ENCODE measurements at regions not wholly inside any gene's neighbourhood (a gene's known extent, or its start where the extent isn't known, plus 50 kb on each side); places are given as distances from the start of the nearest gene placed in this dataset.

GRCh38 chr10:36163827-36164226, 521.7 kb upstream of the FZD8 start:
- intact Hi-C loops (cut with DNase I): no loop called here
- H3K4me1 ChIP-seq: no peaks in the 10 kb centered on the region
- no peaks in the 10 kb centered on the region for H3K9me3 ChIP-seq
- H3K4me3 ChIP-seq: no peak overlapping the region
- WGBS, 2 donors: 85 to 88% methylated on average over 2 of the region's 2 CpGs
- H3K27ac ChIP-seq: no peak overlapping the region
- TF ChIP-seq, protein P1, sequence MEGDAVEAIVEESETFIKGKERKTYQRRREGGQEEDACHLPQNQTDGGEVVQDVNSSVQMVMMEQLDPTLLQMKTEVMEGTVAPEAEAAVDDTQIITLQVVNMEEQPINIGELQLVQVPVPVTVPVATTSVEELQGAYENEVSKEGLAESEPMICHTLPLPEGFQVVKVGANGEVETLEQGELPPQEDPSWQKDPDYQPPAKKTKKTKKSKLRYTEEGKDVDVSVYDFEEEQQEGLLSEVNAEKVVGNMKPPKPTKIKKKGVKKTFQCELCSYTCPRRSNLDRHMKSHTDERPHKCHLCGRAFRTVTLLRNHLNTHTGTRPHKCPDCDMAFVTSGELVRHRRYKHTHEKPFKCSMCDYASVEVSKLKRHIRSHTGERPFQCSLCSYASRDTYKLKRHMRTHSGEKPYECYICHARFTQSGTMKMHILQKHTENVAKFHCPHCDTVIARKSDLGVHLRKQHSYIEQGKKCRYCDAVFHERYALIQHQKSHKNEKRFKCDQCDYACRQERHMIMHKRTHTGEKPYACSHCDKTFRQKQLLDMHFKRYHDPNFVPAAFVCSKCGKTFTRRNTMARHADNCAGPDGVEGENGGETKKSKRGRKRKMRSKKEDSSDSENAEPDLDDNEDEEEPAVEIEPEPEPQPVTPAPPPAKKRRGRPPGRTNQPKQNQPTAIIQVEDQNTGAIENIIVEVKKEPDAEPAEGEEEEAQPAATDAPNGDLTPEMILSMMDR (IDR thresholded peaks at IDR 0.05): no peak
- TF ChIP-seq POLR2A (IDR thresholded peaks at IDR 0.05): no peak
- H3K36me3 ChIP-seq: no peaks in the 10 kb centered on the region
- DNase-seq: no peak
- no peaks in the 10 kb centered on the region for H3K27me3 ChIP-seq

GRCh38 chr10:36157486-36157885, 515.4 kb upstream of the FZD8 start:
- no peaks in the 10 kb centered on the region for H3K9me3 ChIP-seq
- H3K4me3 ChIP-seq: no peak overlapping the region
- TF ChIP-seq, protein P1 (IDR thresholded peaks at IDR 0.05): no peak
- no peak for TF ChIP-seq POLR2A (IDR thresholded peaks at IDR 0.05)
- no peaks in the 10 kb centered on the region for H3K4me1 ChIP-seq
- no peak overlapping the region for H3K27ac ChIP-seq
- H3K36me3 ChIP-seq: no peaks in the 10 kb centered on the region
- no peaks in the 10 kb centered on the region for H3K27me3 ChIP-seq
- 54 to 60% methylated on average over 3 of the region's 3 CpGs for WGBS, 2 donors
- intact Hi-C loops (cut with DNase I): no loop called here
- DNase-seq: no peak

- TF ChIP-seq POLR2A (IDR thresholded peaks at IDR 0.05): no peak
- TF ChIP-seq, protein P1 (IDR thresholded peaks at IDR 0.05): no peak
- H3K36me3 ChIP-seq: no peaks in the 10 kb centered on the region
- no peaks in the 10 kb centered on the region for H3K9me3 ChIP-seq
- H3K4me3 ChIP-seq: no peak overlapping the region
- H3K27ac ChIP-seq: no peak overlapping the region
- DNase-seq: no peak
- H3K4me1 ChIP-seq: no peaks in the 10 kb centered on the region
- 29 to 30% methylated on average over 1 of the region's 1 CpG for whole genome bisulfite sequencing, 2 donors
- intact Hi-C loops (cut with DNase I): no loop called here
- H3K27me3 ChIP-seq: no peaks in the 10 kb centered on the region
Measured at GRCh38 chr10:36148207-36148606, 506.1 kb upstream of the FZD8 start.

DNA sequence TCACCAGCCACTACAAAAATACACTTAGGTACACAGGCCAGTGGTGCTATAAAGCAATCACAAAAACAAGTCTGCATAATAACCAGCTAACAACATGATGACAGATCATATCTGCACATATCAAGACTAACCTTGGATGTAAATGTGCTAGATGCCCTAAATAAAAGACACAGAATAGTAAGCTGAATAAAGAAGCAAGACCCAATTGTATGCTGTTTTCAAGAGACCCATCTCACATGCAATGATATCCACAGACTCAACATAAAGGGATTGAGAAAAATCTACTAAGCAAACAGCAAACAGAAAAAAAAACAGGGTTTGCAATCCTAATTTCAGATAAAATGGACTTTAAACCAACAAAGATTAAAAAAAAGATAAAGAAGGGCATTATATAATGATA, 505.4 kb upstream of the FZD8 start:
- Histone ChIP-seq H3K4me3 (no peak overlapping the region), H3K27ac (no peak overlapping the region), H3K27me3 (no peaks in the 10 kb centered on the region), H3K9me3 (no peaks in the 10 kb centered on the region), H3K36me3 (no peaks in the 10 kb centered on the region), H3K4me1 (no peaks in the 10 kb centered on the region)
- intact Hi-C loops (cut with DNase I): no loop called here
- no peak for DNase-seq
- TF ChIP-seq POLR2A (IDR thresholded peaks at IDR 0.05): no peak
- TF ChIP-seq, protein P1 (IDR thresholded peaks at IDR 0.05): no peak

DNA sequence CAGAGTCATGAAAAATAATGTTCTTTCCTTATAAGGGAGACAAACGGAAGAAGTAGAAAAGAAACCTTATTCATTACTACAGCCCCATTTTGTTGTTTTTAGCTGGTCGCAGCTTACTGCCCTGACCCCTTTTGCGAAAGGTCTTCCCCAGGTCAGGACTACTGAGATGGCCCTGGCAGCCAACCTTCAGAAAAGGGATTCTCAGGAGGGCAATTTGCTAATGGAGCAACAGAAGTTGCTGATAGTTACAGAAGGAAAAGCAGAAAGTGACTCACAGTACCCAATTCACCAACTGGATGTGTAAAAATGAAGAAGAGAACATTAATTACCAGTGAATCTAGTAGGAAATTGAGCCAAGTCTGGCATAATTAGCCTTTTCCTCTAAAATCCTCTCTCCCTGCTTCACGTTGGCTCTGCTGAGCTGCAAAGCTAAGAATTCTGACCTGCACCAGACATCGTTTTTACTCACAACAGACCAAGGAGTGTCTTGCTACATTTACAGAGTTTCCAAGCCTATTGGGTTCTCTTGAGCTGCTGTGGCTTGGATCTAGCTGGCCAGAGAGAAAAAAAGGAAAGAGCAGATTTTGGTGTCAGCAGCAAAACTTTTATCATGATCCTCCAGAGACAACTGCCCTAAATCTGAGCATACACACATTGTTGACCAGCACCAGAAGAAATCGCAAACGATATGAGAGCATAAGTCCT, 499.9 kb upstream of the FZD8 start:
- Histone ChIP-seq H3K4me1 (no peaks in the 10 kb centered on the region), H3K36me3 (no peaks in the 10 kb centered on the region), H3K4me3 (no peak overlapping the region), H3K27ac (peak overlapping the region in 1 of 4 donors; percentile 1), H3K9me3 (no peaks in the 10 kb centered on the region), H3K27me3 (no peaks in the 10 kb centered on the region)
- 66 to 68% methylated on average over 6 to 7 of the region's 7 CpGs for WGBS, 2 donors
- DNase-seq: no peak
- intact Hi-C loops (cut with DNase I): no loop called here
- TF ChIP-seq POLR2A (IDR thresholded peaks at IDR 0.05): no peak
- TF ChIP-seq, protein P1 (IDR thresholded peaks at IDR 0.05): no peak
